Panc1 (cell line): ENCODE measurements at regions not wholly inside any gene's neighbourhood (a gene's known extent, or its start where the extent isn't known, plus 50 kb on each side); places are given as distances from the start of the nearest gene placed in this dataset.

Experiments used
- TF ChIP-seq, protein P1 (sequence below): fragments of 450-650 bp; IDR thresholded peaks from 2 replicates; pipeline ENCODE4 v1.5.1; 2017; ENCODE audit warnings: mild to moderate bottlenecking
- TF ChIP-seq, protein P2 (sequence below), 2 experiments: IDR thresholded peaks; 2 replicates each; pipeline ENCODE4 v1.6.1; 2011 to 2012; ENCODE audit warnings: low read depth in 2 of 2, control low read depth in 1 of 2, low read length in 1 of 2, mild to moderate bottlenecking in 1 of 2, moderate library complexity in 1 of 2; ENCODE audit not compliant: insufficient read depth in 1 of 2

GRCh38 chr16:65771707-65772106 is 594.8 kb upstream of the CDH5 start:
- TF ChIP-seq, protein P1, sequence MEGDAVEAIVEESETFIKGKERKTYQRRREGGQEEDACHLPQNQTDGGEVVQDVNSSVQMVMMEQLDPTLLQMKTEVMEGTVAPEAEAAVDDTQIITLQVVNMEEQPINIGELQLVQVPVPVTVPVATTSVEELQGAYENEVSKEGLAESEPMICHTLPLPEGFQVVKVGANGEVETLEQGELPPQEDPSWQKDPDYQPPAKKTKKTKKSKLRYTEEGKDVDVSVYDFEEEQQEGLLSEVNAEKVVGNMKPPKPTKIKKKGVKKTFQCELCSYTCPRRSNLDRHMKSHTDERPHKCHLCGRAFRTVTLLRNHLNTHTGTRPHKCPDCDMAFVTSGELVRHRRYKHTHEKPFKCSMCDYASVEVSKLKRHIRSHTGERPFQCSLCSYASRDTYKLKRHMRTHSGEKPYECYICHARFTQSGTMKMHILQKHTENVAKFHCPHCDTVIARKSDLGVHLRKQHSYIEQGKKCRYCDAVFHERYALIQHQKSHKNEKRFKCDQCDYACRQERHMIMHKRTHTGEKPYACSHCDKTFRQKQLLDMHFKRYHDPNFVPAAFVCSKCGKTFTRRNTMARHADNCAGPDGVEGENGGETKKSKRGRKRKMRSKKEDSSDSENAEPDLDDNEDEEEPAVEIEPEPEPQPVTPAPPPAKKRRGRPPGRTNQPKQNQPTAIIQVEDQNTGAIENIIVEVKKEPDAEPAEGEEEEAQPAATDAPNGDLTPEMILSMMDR: no peak
- TF ChIP-seq, protein P2, sequence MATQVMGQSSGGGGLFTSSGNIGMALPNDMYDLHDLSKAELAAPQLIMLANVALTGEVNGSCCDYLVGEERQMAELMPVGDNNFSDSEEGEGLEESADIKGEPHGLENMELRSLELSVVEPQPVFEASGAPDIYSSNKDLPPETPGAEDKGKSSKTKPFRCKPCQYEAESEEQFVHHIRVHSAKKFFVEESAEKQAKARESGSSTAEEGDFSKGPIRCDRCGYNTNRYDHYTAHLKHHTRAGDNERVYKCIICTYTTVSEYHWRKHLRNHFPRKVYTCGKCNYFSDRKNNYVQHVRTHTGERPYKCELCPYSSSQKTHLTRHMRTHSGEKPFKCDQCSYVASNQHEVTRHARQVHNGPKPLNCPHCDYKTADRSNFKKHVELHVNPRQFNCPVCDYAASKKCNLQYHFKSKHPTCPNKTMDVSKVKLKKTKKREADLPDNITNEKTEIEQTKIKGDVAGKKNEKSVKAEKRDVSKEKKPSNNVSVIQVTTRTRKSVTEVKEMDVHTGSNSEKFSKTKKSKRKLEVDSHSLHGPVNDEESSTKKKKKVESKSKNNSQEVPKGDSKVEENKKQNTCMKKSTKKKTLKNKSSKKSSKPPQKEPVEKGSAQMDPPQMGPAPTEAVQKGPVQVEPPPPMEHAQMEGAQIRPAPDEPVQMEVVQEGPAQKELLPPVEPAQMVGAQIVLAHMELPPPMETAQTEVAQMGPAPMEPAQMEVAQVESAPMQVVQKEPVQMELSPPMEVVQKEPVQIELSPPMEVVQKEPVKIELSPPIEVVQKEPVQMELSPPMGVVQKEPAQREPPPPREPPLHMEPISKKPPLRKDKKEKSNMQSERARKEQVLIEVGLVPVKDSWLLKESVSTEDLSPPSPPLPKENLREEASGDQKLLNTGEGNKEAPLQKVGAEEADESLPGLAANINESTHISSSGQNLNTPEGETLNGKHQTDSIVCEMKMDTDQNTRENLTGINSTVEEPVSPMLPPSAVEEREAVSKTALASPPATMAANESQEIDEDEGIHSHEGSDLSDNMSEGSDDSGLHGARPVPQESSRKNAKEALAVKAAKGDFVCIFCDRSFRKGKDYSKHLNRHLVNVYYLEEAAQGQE (IDR thresholded peaks at IDR 0.05; ENCODE audit: insufficient read depth in 1 of 2, low read depth in 2 of 2, low read length in 1 of 2): no peak
